CD4-positive, alpha-beta T cell treated with Interleukin-4 for 1 hour (primary cell): ENCODE measurements at regions not wholly inside any gene's neighbourhood (a gene's known extent, or its start where the extent isn't known, plus 50 kb on each side); places are given as distances from the start of the nearest gene placed in this dataset.

Source experiments
- DNase-seq, 2 donors: peaks; one replicate each; pipeline ENCODE4 v3.0.0-alpha.2; 2020 to 2022

DNA sequence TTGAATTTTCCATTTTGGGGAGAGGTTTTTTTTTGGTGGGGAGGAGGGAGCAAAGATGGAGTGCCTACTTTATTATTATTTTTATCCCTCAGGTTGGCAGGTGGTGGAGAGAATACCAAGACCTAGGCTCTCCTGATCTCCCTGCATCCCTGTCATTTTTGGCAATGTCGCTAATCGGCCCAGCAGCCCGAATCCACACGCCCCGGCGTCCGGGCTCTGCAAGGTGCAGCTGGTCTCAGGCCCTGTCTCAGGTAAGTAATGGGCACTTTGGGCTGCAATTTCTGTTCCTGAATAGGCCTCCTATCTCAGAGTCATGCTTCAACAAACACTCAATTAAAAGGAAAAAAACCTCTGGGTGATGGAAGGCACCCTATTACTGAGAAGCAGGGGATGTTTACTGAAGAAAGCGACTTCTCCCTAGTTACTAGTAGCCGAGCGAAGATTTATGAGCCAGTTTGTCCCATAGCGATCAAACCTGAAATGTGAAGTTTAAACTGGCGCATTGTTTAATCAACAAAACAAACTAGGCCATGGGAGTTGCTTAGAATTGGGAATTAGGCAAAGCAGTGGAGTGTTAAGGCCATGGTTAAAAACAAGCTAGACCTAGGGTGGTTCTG, 137.8 kb downstream of the RWDD3 start:
- DNase-seq, result no peak

DNA sequence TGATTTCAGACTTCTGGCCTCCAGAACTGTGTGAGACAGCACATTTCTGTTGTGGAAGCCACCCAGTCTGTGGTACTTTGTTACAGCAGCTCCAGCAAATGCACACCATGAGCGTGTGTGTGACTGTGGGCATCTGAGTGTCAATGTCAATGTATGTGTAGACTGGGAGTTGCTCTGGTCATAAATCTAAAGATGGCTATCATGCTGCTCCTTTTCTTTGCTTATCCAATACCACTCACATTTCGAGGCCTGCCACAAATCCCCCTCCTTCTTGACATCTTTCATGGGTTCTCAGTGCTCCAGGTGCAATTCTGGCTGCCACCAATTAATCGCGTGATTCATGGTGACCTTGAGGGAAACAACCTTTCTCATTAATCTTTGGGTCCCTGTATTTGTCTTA, 141.2 kb downstream of the RWDD3 start:
- DNase-seq, result no peak

DNA sequence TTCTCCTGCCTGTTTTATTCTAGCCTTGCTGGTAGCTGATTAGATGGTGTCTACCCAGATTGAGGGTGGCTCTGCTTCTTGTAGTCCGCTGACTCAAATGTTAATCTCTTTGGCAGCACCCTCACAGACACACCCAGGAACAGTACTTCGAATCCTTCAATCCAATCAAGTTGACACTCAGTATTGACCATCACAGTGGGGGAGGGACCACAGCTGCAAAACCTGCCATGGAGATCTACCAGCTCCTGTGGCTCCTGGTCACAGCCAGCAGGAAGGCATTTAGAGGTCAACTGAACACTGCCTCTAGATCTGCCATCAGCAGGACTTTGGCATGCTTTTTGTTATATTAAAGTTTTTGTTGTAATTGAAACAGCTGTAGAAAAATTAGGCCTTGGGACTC, 146.9 kb downstream of the RWDD3 start:
- DNase-seq, result no peak

DNA sequence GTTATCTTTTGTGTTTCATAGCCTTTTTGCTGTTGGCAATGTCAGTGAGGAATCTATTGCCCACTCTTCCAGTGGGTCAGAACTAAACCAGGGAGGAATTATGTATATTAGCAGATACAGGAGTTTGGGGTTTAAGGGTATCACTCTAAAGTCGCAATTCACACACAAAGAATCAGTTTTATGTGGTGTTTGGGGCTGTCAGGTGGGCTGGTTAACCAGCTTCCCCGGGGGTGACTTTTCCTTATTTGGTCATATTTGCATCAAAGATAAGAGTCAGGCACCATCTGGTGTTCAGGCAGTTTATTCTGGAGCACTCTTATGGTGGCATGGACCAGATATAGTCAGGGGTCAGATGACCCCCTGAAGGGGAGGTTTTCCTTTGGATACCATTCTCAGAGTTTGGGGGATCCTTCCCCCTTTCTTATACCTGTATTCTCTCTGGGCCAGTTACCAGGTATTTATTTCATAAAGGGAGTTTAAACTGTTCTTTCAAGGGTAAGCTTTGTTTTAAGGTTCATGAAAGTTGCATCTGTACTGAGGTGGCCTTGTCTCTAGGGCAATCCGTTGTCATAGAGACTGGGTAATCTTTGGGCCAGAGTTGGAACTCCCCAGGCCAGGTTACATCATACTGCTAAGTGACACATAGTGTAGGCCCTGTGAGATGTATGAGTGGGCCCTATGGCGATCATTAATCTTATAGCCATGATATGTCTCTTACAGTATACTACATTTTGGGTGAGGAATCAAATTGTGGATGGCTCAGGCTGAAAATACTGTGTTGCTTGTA, 148.2 kb downstream of the RWDD3 start:
- DNase-seq, result no peak

DNA sequence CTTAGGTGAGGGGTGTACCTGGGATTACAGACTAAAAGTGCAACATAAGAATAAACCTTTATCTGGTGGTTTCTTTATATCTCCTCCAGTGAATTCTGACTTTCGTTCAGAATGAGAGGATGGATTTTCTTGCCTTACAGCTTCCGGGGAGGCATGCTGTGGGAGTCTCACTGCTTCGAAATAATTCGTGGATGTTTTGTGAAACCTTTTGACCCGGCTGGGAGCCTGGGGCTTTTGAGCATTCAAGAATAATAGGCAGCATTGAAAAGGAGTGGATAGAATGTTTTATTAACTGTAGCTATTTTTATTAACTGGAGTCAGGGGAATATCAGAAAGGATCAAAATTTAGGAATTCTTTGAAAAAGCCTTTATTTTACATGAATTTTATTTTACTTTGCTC, 149.1 kb downstream of the RWDD3 start:
- no peak for DNase-seq

DNA sequence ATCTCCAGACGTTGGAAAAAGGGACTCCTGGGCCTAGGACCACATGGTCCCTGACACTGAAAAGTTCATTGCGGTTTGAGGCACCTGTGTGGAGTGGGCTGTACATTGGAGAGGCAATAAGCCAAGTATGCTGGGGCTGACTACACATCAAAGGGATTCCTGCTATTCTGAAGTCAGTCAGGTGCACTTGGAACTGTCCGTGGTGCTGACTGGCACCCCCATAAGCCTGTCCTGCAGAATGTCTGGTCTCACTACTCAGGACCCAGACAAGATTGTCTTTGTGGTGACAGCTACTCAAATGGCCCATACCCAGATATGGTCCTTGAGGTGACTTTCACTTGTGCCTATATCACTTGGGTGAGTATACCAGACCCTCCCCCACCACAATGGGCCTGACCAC, 150.6 kb downstream of the RWDD3 start:
- no peak for DNase-seq

DNA sequence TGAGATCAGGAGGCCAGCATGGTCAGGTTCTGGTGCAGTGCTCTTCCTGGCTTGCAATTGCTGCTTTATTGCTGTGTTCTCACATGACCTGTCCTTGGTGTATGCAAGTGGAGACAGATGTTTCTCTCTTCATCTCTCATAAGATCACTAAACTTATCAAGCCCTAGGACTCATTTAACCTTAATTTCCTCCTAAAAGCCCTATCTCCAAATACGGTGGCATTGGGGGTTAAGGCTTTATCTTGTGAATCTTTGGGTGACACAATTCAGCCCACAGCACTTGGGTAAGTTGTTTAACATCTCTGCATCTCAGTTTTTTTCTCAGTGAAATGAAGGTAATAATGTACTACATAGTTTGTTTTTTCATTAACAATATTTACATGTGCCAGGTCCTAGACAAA, 152.4 kb downstream of the RWDD3 start:
- no peak for DNase-seq

DNA sequence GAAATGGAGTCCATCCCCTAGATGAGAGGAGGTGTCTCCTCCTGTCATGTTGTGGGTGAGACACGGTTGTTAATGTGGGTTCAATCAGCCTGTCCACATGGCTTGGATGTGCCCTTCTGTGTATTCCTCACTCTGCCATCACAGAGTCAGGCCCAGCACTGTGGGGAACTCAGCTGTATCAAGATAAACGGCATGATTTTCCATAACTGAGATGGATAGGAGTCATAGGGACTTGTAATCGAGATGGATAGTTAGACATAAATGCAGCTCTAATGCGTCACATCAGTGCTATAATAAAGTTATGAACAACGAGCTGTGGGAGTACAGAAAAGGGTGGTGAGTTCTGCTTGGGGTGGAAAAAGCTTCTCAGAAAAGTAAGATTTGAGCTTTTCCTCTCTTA, 152.9 kb downstream of the RWDD3 start:
- DNase-seq, result no peak

DNA sequence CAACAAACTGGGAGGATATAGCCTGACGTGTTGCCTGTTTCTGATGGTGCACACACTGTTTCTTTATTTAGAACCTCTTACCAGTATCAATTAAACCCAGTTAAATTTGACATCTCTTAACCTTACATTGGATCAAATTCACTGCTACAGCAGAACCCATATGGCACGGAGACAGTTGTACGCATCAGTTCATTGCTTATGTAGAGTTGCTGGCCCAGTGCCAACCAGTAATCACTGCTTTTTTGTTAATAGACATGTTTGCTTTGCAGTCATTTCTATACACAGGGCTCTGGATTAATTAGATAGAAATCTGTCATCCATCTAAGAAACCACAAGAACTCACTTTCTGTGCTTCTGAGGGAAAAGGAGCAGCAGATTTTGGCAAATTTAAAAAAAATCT, 154.0 kb downstream of the RWDD3 start:
- no peak for DNase-seq

DNA sequence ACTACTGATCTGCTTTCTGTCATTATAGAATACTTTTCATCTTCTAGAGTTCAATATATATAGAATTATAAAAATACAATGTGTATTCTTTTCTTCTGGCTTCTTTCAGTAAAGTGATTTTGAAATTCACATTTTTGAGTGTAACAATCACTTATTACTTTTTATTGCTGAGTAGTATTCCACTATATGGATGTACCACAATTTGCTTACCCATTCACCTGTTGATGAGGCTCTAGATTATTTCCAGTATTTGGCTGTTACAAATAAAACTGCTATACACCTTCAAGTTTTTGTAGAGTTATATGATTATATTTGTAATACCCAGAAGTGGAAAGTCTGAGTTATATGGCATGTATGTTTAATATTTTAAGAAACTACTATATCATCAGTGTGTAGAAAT, 159.4 kb downstream of the RWDD3 start:
- DNase-seq, result no peak

DNA sequence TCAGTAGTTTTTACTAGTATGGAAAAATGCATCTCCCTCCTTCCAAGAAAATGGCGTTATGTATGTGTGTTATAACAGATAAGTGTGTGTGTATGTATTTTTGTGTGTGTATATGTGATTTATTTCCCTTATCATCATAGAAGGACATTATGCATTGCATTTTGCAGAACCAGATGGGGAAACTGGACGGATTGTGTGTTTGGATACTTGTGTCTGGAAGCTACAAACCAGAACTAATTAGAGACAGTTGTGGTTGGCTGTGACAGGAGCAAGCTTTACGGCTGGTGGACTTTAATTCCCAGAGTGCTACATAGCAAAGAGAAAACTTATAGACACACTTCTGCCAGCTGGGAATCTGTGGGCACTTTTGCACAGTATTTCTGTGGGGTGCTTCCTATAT, 162.5 kb downstream of the RWDD3 start:
- DNase-seq, result no peak

DNA sequence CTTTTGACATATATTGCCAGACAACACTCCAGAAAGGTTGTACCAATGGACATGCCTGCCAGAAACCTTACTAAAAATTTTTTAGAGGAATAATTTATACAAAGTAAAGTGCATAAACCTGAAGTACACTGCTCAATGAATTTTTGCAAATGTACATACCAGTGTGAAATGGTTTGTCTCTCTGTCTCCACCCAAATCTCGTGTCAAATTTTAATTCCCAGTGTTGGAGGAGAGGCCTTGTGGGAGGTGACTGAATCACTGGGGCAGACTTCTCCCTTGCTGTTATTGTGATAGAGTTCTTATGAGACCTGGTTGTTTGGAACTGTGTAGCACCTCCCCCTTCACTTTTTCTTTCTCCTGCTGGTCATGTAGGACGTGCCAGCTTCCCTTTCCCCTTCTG, 168.8 kb downstream of the RWDD3 start:
- DNase-seq, result no peak

DNA sequence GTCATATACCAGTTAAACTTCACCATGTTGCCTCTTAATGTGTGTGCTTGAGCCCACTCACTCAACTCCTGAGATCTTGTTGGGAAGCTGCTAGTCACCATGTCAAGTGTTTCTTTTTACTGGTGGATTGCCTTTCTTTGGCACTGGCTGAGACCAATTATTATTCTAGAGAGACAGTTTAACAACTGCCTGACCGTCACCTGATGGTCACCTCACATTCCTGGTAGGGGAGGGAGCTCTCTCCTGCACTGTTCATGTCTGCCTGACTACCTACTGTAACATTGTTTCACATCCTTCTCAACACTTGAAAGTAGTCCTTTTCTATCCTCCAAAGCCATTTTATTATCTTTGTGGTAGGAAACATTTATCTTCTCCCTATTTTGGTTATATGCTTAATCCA, 172.3 kb downstream of the RWDD3 start:
- DNase-seq, result no peak

DNA sequence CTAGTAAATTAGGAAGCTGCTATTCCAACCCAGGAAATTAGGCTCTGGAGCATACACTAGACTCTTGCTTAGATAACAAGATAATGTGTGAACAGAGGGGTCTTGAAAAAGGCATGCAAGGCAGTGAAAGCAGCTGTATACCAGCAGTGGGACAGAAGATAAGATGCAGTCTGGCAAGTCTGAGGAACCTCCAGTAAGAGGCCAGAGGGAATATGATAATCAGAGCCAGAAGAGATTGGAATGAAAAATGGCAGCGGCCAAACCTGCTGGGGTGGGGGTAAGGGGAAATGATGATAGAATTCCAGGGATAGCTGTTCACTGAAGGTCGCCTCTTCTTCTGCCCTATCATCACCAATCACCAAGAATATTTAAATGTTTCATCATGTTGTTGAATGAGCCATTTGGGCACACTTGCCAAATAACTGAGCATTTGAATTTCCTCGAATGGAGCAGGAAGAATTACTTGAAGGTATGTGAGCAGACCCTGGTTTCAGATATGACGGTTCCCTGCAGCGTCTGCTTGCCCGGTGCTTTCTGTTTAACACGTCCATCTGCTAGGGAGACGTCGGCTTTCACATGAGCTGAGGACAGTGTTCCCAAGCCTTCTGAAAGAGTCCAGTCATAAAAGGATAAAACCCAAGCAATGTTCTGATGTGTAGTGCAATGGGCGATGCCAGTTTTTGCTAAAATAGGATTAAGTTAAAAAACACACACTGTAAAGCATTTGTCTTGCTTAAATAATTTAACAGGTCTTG, 173.3 kb downstream of the RWDD3 start:
- DNase-seq, result no peak

DNA sequence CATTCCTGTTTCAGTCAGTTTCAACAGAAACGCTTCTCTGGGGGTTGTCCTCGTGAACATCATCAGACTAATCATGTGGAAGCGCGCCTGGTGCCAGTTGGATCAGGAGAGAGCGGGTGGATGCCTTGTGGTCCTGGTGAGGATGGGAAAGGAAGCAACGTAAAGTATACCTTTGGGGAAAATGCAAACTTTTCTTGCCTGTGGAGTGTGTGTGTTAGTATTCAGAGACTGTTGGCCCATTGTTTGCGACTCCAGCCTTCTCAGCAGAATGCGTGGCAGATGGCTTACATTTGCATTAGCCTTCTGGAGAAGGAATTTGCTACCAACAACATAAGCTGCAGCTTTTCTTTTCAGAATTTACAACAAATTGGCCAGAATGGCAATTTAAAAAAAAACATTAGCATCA, 173.9 kb downstream of the RWDD3 start:
- DNase-seq, result no peak

DNA sequence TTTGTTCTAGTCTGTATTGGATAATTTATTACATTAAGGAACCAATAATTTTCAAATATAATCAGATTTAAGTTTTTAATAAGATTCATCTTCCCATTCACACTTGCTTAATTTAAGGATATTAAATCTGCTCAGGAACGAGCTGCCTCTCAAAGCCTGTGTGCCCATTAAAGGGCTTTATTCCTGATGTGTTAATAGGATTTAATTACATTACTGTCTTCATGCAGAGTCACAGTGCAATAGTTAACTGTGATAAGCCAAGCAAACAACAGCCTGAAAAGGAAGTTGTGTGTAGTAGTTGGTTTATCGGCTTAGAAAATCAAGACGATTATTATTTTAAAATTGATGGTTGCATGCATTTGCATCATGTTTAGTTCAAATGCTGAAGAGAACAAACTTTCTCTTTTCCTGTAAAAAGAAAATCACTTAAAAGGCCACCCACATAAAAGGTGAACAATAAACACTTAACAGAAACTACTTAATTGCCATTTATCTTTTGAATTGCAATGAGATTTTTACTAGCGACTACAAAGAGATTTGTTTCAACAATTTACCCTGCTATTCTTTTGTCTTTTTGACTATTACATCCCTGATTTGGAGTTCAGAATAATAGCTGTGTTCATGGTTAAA, 174.6 kb downstream of the RWDD3 start:
- no peak for DNase-seq

DNA sequence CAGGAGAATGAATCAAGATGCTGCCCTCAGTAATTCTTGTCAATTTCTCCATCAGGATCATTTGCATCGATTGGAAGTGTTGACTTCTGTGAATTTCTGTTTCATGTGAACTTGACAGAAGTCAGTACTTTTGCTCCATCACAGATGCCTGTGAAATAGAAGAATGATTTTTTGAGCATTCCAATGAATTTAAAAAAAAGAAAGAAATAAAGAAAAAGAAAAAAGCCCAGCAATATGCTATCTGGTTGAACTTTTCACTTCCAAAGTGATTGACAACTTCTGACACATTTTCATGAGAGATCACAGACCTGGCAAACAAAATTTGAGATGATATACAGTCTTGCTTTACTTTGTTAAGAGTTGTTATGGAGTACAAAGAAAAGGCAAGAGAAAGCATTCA, 175.3 kb downstream of the RWDD3 start:
- DNase-seq, result no peak

DNA sequence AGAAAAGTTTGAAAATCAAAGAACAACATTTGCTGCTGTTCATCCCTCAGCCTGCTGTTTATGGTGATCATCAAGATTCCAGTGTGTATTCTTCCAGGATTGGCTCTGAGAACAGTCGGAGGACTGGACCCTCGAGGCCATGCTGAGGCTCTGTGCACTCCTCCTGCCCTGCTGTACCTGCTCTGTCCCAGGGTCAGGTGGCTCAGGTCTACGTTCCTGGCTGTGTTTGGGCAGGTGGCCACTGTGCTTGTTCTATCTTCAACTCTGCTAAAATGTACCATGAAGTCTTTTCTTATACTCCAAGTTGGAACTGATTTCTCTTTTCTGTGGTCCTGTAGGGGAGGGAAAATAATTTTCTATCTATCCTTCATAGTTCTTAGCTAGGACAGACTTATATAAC, 175.9 kb downstream of the RWDD3 start:
- no peak for DNase-seq

DNA sequence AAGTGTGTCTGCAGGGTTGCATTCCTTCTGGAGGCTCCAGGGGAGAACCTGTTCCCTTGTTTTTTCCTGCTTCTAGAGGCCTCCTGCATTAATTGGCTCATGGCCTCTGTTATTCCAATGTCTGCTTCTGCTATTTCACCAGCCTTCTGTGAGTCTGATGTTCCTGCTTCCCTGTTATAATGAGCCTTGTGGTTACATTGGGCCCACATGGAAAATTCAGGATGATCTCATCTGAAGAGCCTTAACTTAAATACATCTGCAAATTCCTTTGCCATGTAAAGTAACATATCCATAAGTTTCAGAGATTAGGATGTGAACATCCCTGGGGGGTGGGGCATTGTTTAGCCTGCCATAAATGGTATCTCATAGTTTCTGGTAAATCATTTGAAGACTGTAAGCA, 181.1 kb downstream of the RWDD3 start:
- no peak for DNase-seq

DNA sequence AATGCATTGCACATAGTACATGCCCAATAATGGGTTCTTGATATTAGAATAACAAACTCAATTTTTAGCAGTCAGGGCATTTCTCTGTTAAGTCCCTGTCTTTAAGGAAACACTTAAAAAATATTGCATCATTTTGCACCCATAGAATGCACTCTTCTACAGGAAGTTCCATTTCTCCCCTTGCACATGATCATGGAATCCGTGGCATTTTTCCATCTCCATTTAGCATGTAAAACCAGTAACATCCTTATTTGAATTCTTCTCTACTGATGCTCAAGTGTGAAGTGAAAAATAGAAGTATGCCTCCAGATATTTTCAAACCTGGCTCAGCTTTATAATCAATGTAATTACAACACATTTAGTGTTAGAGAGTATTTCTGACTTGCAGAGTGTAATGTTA, 192.8 kb downstream of the RWDD3 start:
- DNase-seq, result no peak

DNA sequence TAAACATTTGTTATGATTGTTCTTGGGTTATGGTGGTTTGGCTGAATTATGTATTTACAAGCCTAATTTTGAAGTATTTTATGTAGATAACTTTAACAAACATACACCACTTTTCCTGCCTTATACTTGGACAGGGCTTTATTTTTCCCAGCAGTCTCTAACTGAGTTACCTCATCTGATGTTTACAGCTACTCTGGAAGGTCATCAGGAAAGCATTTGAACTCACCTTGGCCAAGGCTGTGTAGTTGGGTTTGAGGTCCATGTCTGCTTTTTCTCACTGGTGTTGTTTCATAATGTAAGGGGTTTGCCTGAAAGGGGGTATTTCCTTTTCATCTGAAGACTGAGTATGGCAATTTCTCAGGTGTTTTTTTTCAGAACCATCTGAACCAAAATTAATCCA, 193.5 kb downstream of the RWDD3 start:
- no peak for DNase-seq

DNA sequence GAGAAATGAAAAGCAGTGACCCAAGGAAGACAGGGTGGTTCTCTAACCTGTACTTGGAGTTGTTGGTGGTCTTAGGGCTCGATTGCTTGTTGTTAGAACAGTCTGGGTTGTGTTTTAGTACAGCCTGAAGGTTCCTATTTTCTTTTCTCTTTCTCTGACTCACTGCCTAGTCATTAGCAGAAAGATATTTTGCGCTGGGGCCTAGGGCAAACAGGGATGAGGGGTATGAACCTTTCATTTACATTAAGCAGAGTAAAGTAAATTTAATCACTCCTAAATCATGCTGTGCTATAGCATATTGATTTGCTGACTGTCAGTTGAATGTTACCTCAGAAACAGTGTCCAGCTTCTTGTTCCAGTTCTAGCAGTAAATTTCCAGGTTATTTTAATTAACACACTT, 197.2 kb downstream of the RWDD3 start:
- DNase-seq, result no peak

DNA sequence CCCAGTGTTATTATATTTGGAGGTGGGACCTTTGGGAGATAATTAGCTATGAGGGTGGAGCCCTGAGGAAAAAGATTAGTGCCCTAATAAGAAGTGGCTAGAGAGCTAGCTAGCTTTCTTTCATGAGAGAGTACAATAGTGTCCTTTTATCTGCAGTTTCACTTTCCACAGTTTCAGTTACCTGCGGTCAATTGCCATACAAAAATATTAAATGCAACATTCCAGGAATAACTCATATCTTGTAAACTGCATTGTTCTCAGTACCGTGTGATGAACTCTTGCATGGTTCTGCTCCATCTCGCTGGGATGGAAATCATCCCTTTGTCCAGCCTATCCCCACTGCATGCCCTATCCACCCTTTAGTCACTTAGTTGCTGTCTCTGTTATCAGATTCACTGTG, 201.6 kb downstream of the RWDD3 start:
- DNase-seq, result no peak

DNA sequence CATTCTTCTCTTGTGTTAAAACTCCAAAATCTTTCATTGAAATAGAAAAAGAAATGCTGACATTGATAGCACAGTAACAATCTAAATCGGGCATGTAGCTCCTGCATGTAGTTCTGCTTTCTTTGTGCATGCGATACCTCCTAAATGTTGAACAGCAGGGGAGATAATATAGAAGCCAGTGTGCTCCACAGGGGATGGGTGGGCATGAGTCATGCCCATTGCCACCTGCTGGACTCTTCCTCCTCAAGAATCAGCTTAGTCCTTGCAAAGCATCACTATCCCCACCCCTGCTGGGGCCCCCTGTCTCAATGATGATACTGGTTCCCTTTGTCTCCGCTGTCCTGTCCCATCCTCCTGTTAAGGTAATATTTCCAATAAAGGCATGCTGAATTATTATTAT, 203.0 kb downstream of the RWDD3 start:
- no peak for DNase-seq
